Omental fat pad (tissue), 3 donors: ENCODE measurements at regions not wholly inside any gene's neighbourhood (a gene's known extent, or its start where the extent isn't known, plus 50 kb on each side); places are given as distances from the start of the nearest gene placed in this dataset.

Source experiments
- ATAC-seq: fragments of 150-250 bp; one replicate; pipeline ENCODE4 v1.9.1; 2016; ENCODE audit warnings: mild to moderate bottlenecking, moderate library complexity; ENCODE audit not compliant: low FRiP score
- DNase-seq: peaks from one replicate; pipeline ENCODE4 v3.0.0-alpha.2; 2019; ENCODE audit warnings: low spot score
- TF ChIP-seq, protein P1 (sequence below), 3 donors: fragments of 450-650 bp; IDR thresholded peaks; one replicate each; pipeline ENCODE4 v1.5.1; 2016 to 2017; ENCODE audit warnings: antibody characterized with exemption in 3 of 3, mild to moderate bottlenecking in 3 of 3, moderate library complexity in 2 of 3

DNA sequence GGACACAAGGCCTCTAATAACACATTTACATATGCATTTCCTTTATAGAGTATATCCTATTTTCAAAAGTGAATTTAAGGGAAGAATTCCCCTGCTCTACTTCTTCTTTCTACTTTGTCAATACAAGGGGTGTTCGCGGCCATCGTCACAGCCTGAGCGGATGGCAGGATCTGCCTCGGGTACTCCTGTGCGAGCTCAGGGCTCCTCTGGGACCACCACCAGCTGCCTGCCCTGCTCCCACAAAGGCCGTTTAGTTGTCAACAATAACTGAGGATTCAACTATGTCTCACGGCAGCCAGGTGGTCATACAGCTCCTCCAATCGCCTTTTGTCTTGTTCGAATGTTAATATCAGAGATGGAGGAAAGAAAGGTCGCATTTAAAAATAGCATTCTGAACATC, 228.2 kb upstream of the TENM3 start:
- DNase-seq (no peak), ATAC-seq (no peak)
- TF ChIP-seq, protein P1, sequence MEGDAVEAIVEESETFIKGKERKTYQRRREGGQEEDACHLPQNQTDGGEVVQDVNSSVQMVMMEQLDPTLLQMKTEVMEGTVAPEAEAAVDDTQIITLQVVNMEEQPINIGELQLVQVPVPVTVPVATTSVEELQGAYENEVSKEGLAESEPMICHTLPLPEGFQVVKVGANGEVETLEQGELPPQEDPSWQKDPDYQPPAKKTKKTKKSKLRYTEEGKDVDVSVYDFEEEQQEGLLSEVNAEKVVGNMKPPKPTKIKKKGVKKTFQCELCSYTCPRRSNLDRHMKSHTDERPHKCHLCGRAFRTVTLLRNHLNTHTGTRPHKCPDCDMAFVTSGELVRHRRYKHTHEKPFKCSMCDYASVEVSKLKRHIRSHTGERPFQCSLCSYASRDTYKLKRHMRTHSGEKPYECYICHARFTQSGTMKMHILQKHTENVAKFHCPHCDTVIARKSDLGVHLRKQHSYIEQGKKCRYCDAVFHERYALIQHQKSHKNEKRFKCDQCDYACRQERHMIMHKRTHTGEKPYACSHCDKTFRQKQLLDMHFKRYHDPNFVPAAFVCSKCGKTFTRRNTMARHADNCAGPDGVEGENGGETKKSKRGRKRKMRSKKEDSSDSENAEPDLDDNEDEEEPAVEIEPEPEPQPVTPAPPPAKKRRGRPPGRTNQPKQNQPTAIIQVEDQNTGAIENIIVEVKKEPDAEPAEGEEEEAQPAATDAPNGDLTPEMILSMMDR (IDR thresholded peaks at IDR 0.05): no peak

DNA sequence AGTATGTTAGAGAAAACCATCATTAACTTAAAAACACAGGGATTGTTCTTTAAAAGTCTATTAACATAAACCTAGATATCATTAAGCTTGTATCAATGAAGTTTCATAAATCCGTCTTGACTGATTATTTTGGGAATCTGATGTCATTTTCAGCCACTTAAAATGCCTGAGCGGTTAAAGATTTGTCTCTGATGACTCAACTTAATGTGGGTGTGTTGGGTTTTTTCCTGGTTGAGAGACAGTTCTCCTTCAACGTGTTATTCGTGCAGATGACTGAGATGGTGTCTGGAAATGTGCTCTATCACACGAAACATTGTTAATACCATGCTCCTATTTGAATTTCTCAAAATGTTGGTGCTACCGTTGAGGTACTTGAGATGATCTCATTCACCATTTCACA, 227.3 kb upstream of the TENM3 start:
- ATAC-seq (no peak), DNase-seq (no peak)
- TF ChIP-seq, protein P1 (IDR thresholded peaks at IDR 0.05): no peak

DNA sequence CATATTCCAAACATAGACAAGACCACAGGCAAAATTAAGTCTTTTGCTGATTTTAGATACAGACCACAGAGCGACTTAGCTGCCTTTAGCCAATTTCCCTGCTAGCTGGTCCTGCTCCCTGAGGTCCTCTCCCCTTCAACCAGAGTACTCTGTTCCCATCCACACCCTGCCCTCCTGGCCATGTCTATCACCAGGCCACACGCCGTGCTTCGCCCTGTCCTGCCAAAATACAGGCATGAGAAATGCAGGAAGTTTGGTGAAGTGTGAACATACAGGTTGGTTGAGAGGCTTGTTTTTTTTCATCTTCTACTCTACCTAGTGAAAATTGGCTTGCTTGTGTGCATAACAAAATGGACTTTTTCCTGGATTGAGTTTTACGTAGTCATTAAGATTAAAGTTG, 226.2 kb upstream of the TENM3 start:
- TF ChIP-seq, protein P1 (IDR thresholded peaks at IDR 0.05): no peak
- ATAC-seq: no peak

DNA sequence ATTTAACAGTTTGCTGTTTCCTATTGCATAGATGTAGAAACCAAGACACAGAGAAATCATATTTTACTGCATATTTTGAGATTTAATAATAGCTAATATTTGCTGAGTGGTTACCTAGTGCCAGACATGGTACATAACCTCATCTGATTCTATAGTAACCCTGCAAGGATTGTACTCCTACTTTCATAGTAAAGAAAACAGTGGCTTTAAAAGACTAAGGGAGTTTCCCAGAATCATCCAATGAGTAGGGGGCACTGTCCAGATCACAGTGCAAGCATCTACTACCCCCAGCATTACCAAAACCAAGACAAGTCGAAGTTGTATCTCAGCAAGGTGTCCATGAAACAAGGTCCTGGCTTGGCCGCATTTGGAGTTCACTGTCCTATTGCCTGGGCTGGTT, 224.5 kb upstream of the TENM3 start:
- DNase-seq (no peak), ATAC-seq (no peak)
- TF ChIP-seq, protein P1 (IDR thresholded peaks at IDR 0.05): no peak

More for the DNA sequence above, 226.2 kb upstream of the TENM3 start:
- DNase-seq: no peak

DNA sequence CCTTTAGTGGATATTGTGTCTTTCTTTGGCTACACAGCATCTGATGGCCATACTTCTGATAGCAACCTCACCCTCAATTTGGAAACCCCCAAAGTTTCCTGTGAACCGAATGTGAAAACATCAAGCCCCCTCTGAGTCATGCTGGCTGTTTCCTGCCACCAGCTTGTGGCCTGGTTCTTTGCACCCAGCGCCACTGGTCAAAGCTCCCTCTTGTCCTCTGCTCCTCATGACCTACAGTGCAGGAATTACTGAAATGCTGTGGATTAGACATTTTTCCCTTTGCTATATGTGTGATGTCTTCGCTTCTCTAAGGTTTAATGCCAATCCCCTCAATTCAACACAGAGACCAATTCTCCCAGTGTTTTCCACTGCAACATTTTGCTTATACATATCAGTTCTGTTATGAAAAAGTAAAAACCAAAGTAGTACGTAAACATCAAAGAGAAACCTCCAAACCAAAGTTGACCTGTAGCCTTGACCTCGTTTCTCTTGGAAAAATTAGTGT, 224.0 kb upstream of the TENM3 start:
- ATAC-seq (no peak), DNase-seq (no peak)
- TF ChIP-seq, protein P1 (IDR thresholded peaks at IDR 0.05): no peak

DNA sequence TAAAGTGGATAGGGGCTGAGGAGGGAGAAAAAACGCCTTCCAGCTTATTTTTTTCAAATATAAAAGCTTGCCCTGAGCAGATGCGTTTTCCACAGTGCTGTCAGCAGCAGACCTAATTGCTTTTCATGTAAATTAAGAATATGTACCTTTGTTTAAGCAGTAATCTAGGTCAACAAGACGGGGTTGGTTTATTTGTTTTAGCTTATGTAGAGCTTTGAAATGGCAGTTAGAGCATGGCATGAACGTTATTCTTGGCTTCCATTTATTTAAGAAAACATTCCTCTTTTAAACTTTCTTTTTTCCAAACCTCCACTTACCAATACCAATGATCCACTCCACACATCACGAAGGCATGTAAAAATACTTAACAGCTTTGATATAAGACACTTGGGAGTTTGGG, 220.3 kb upstream of the TENM3 start:
- TF ChIP-seq, protein P1 (IDR thresholded peaks at IDR 0.05): no peak
- DNase-seq (no peak), ATAC-seq (no peak)

- ATAC-seq (no peak), DNase-seq (no peak)
- TF ChIP-seq, protein P1 (IDR thresholded peaks at IDR 0.05): no peak
Measured at GRCh38 chr4:182023469-182023868, 219.7 kb upstream of the TENM3 start.
